B cell (primary cell): ENCODE measurements at regions not wholly inside any gene's neighbourhood (a gene's known extent, or its start where the extent isn't known, plus 50 kb on each side); places are given as distances from the start of the nearest gene placed in this dataset.

Experiments
- ATAC-seq: fragments of 200-7000 bp; cut with Tn5 transposase; one replicate; pipeline ENCODE4 v1.10.0; 2021; ENCODE audit warnings: low read depth, mild to moderate bottlenecking, moderate number of reproducible peaks, moderate library complexity
- CTCF ChIA-PET: fragments of 350-600 bp; sonication (Branson Sonifier 250); formaldehyde crosslinking; loops from one replicate; lab custom pipeline; 2021; ENCODE audit warnings: antibody characterized with exemption, inconsistent platforms; lab: Charles Lee
- POLR2A ChIA-PET: fragments of 350-600 bp; sonication (Branson Sonifier 250); formaldehyde crosslinking; loops from one replicate; lab custom pipeline; 2021; ENCODE audit warnings: antibody characterized with exemption; lab: Charles Lee
- DNase-seq: peaks from one replicate; pipeline ENCODE4 v3.0.0; 2013
- H2AFZ ChIP-seq: 2 replicates; pipeline ENCODE4 v1.6.1; 2012; ENCODE audit warnings: mild to moderate bottlenecking, low read depth, low read length; ENCODE audit not compliant: insufficient read depth, poor library complexity, severe bottlenecking
- H3K27ac ChIP-seq, 2 donors: 1 replicate in 1 of 2; 2 replicates in 1 of 2; pipeline ENCODE4 v1.5.1; 2012 to 2013; ENCODE audit warnings: low read length in 2 of 2, mild to moderate bottlenecking in 2 of 2, moderate library complexity in 1 of 2
- H3K27me3 ChIP-seq, 4 experiments: fragments of 200-600 bp in 1 of 4; sonication (generic) in 1 of 4; replicated peaks in 1 of 4; 1 replicate in 2 of 4; 2 replicates in 2 of 4; pipeline versions ENCODE4 v1.6.1 to v1.7.0; 2013 to 2016; ENCODE audit warnings: low read length in 3 of 4, mild to moderate bottlenecking in 2 of 4, mixed read lengths in 1 of 4, moderate library complexity in 1 of 4; ENCODE audit not compliant: insufficient read depth in 4 of 4, control insufficient read depth in 3 of 4; ENCODE audit errors: control extremely low read depth in 1 of 4
- H3K36me3 ChIP-seq, 2 experiments: replicated peaks in 1 of 2; 1 replicate in 1 of 2; 2 replicates in 1 of 2; pipeline versions ENCODE4 v1.6.1 to v1.7.1; 2013; ENCODE audit warnings: low read length in 1 of 2; ENCODE audit not compliant: insufficient read depth in 2 of 2, control insufficient read depth in 1 of 2; ENCODE audit errors: control extremely low read depth in 1 of 2, extremely low read depth in 1 of 2
- H3K4me1 ChIP-seq, 2 donors: fragments of 200-600 bp in 1 of 2; sonication (generic) in 1 of 2; 1 replicate in 1 of 2; 2 replicates in 1 of 2; pipeline versions ENCODE4 v1.5.1 to v1.6.1; 2013 to 2017; ENCODE audit warnings: low read length in 2 of 2; ENCODE audit not compliant: control insufficient read depth in 2 of 2, insufficient read depth in 2 of 2
- H3K4me2 ChIP-seq: replicated peaks from 2 replicates; pipeline ENCODE3; 2012; ENCODE audit warnings: mild to moderate bottlenecking, low read depth, low read length; ENCODE audit not compliant: poor library complexity, severe bottlenecking
- H3K4me3 ChIP-seq, 5 experiments: fragments of 200-600 bp in 1 of 5; sonication (generic) in 1 of 5; 1 replicate in 3 of 5; 2 replicates in 2 of 5; pipeline versions ENCODE4 v1.5.1 to v1.7.0; 2011 to 2016; ENCODE audit warnings: low read length in 4 of 5, mild to moderate bottlenecking in 4 of 5, low read depth in 2 of 5, control low read depth in 1 of 5, moderate library complexity in 1 of 5; ENCODE audit not compliant: insufficient read depth in 1 of 5; ENCODE audit errors: control extremely low read depth in 1 of 5, extremely low read depth in 1 of 5
- H3K79me2 ChIP-seq: fragments of 200-600 bp; sonication (generic); one replicate; pipeline ENCODE4 v1.6.0; 2016; ENCODE audit warnings: low read length; ENCODE audit not compliant: control insufficient read depth, insufficient read depth
- H3K9ac ChIP-seq: fragments of 200-600 bp; sonication (generic); 2 replicates; pipeline ENCODE4 v1.6.1; 2017; ENCODE audit warnings: mild to moderate bottlenecking, low read length, moderate library complexity
- H3K9me3 ChIP-seq, 3 donors: one replicate each; pipeline versions ENCODE4 v1.6.1 to v1.7.1; 2013; ENCODE audit warnings: low read length in 2 of 3; ENCODE audit not compliant: control insufficient read depth in 2 of 3, insufficient read depth in 1 of 3; ENCODE audit errors: control extremely low read depth in 1 of 3
- H4K20me1 ChIP-seq: 2 replicates; pipeline ENCODE4 v1.6.0; 2012; ENCODE audit warnings: mild to moderate bottlenecking, low read length; ENCODE audit not compliant: insufficient read depth, control insufficient read depth, poor library complexity, severe bottlenecking
- H3K27ac Mint-ChIP-seq: one replicate; pipeline ENCODE4 v1.8.0; 2021; ENCODE audit warnings: mixed read lengths
- H3K27me3 Mint-ChIP-seq: one replicate; pipeline ENCODE4 v1.8.0; 2021; ENCODE audit warnings: mixed read lengths
- H3K4me1 Mint-ChIP-seq: one replicate; pipeline ENCODE4 v1.8.0; 2021; ENCODE audit warnings: mixed read lengths
- H3K4me3 Mint-ChIP-seq: one replicate; pipeline ENCODE4 v1.8.0; 2021; ENCODE audit warnings: mixed read lengths
- H3K9me3 Mint-ChIP-seq: one replicate; pipeline ENCODE4 v1.8.0; 2022; ENCODE audit warnings: mixed read lengths; ENCODE audit not compliant: insufficient read depth
- CTCF ChIP-seq: fragments of 200-600 bp; IDR thresholded peaks from one replicate; pipeline ENCODE4 v1.8.0; 2022; ENCODE audit warnings: antibody characterized with exemption, mild to moderate bottlenecking
- EZH2 ChIP-seq: IDR thresholded peaks from 2 replicates; pipeline ENCODE4 v1.6.1; 2012; ENCODE audit warnings: borderline replicate concordance, low read depth, mild to moderate bottlenecking, moderate library complexity, low read length; ENCODE audit not compliant: insufficient read depth, poor library complexity, severe bottlenecking
- WGBS: methylation state at CpG from one replicate; pipeline ENCODE4 v1.1.5; 2013; ENCODE audit warnings: missing lambda C conversion rate; ENCODE audit not compliant: insufficient coverage; 5-methylcytosine and 5-hydroxymethylcytosine counted together
- intact Hi-C: fragments of 100-400 bp; cut with micrococcal nuclease; formaldehyde crosslinking; loops from one replicate; pipeline ENCODE4 v1.10.0; 2022

GRCh38 chr14:65838565-65838964 is 426.0 kb downstream of the FUT8 start:
- Histone ChIP-seq H3K9me3 (no peaks in the 10 kb centered on the region), H3K79me2 (no peaks in the 10 kb centered on the region), H3K27me3 (peaks cover 0 to 4% (median 1%) of the 10 kb centered on the region in 4 experiments), H3K36me3 (no peaks in the 10 kb centered on the region), H2AFZ (no peak overlapping the region), H3K4me1 (no peaks in the 10 kb centered on the region), H3K4me2 (no peak overlapping the region), H3K4me3 (no peak overlapping the region), H3K27ac (no peak overlapping the region), H4K20me1 (no peaks in the 10 kb centered on the region), H3K9ac (no peak overlapping the region)
- Mint-ChIP-seq H3K4me3 (no peak overlapping the region), H3K27ac (no peak overlapping the region), H3K4me1 (no peaks in the 10 kb centered on the region), H3K9me3 (no peaks in the 10 kb centered on the region), H3K27me3 (peaks cover 16% of the 10 kb centered on the region)
- no peak for TF ChIP-seq CTCF
- TF ChIP-seq EZH2: no peak
- 88% methylated on average over 5 of the region's 5 CpGs for WGBS
- DNase-seq (no peak), ATAC-seq (no peak)
- CTCF ChIA-PET: no interaction called here
- POLR2A ChIA-PET: no interaction called here
- intact Hi-C loops: no loop called here

GRCh38 chr14:65840118-65840751 is 427.7 kb downstream of the FUT8 start:
- DNase-seq: no peak
- Histone ChIP-seq H3K4me2 (no peak overlapping the region), H3K27me3 (peaks cover 0 to 4% (median 1%) of the 10 kb centered on the region in 4 experiments), H3K9me3 (no peaks in the 10 kb centered on the region), H3K36me3 (no peaks in the 10 kb centered on the region), H3K4me3 (no peak overlapping the region), H3K27ac (no peak overlapping the region), H4K20me1 (no peaks in the 10 kb centered on the region), H3K79me2 (no peaks in the 10 kb centered on the region), H3K9ac (no peak overlapping the region), H2AFZ (no peak overlapping the region), H3K4me1 (no peaks in the 10 kb centered on the region)
- Mint-ChIP-seq H3K27ac (no peak overlapping the region), H3K4me1 (no peaks in the 10 kb centered on the region), H3K9me3 (no peaks in the 10 kb centered on the region), H3K27me3 (peaks cover 18% of the 10 kb centered on the region), H3K4me3 (no peak overlapping the region)
- CTCF ChIA-PET: interaction anchor here (0.6 kb wide), 1 partner anchor 424 kb away, joined by 3 read pairs; no protein-coding TSS in a partner anchor
- POLR2A ChIA-PET: no interaction called here
- 92% methylated on average over 4 of the region's 6 CpGs for WGBS
- no peak for ATAC-seq
- intact Hi-C loops: no loop called here
- TF ChIP-seq EZH2: no peak
- TF ChIP-seq CTCF: no peak
